DND-41 (cell line): ENCODE measurements at regions not wholly inside any gene's neighbourhood (a gene's known extent, or its start where the extent isn't known, plus 50 kb on each side); places are given as distances from the start of the nearest gene placed in this dataset.

Source experiments
- ATAC-seq: fragments of 200-7000 bp; cut with Tn5 transposase; 3 replicates; pipeline ENCODE4 v1.9.1; 2021; ENCODE audit warnings: low read depth; ENCODE audit not compliant: insufficient read depth
- DNase-seq: peaks from one replicate; pipeline ENCODE4 v3.0.0-alpha.2; 2020
- H2AFZ ChIP-seq: 2 replicates; pipeline ENCODE4 v1.6.0; 2012; ENCODE audit warnings: low read depth, low read length
- H3K27ac ChIP-seq: 2 replicates; pipeline ENCODE4 v1.5.1; 2012; ENCODE audit warnings: low read length, inconsistent platforms
- H3K27me3 ChIP-seq: fragments of 200-600 bp; sonication (generic); 2 replicates; pipeline ENCODE4 v1.6.0; 2012; ENCODE audit warnings: low read length, mild to moderate bottlenecking, inconsistent platforms; ENCODE audit not compliant: insufficient read depth, poor library complexity
- H3K36me3 ChIP-seq: 2 replicates; pipeline ENCODE4 v1.5.1; 2012; ENCODE audit warnings: low read length, inconsistent platforms; ENCODE audit not compliant: insufficient read depth
- H3K4me1 ChIP-seq: 2 replicates; pipeline ENCODE4 v1.5.1; 2012; ENCODE audit warnings: mild to moderate bottlenecking, low read length; ENCODE audit not compliant: insufficient read depth
- H3K4me2 ChIP-seq: 2 replicates; pipeline ENCODE4 v1.6.0; 2012; ENCODE audit warnings: mild to moderate bottlenecking, moderate library complexity, low read length, inconsistent platforms; ENCODE audit not compliant: insufficient read depth
- H3K4me3 ChIP-seq, 2 experiments: fragments of 200-600 bp in 1 of 2; shearing (Covaris generic) in 1 of 2; 2 replicates each; pipeline ENCODE4 v1.5.1; 2012 to 2016; ENCODE audit warnings: inconsistent platforms in 2 of 2, low read length in 2 of 2, mild to moderate bottlenecking in 2 of 2, low read depth in 1 of 2, moderate library complexity in 1 of 2
- H3K79me2 ChIP-seq: 2 replicates; pipeline ENCODE4 v1.6.0; 2012; ENCODE audit warnings: low read length, inconsistent platforms; ENCODE audit not compliant: insufficient read depth
- H3K9ac ChIP-seq: 2 replicates; pipeline ENCODE4 v1.6.0; 2012; ENCODE audit warnings: low read depth, mild to moderate bottlenecking, inconsistent platforms, low read length, moderate library complexity
- H3K9me3 ChIP-seq: 2 replicates; pipeline ENCODE4 v1.5.1; 2012; ENCODE audit warnings: low read length, moderate library complexity, mild to moderate bottlenecking, inconsistent platforms; ENCODE audit not compliant: insufficient read depth, severe bottlenecking
- H4K20me1 ChIP-seq: 2 replicates; pipeline ENCODE4 v1.6.0; 2012; ENCODE audit warnings: low read length; ENCODE audit not compliant: insufficient read depth
- CTCF ChIP-seq: IDR thresholded peaks from 2 replicates; pipeline ENCODE4 v1.5.1; 2012; ENCODE audit warnings: borderline replicate concordance, low read length, moderate library complexity, mild to moderate bottlenecking; ENCODE audit not compliant: poor library complexity, severe bottlenecking; ENCODE audit errors: extremely low read depth
- EZH2 ChIP-seq: IDR thresholded peaks from 3 replicates; pipeline ENCODE4 v1.6.1; 2012; ENCODE audit warnings: borderline replicate concordance, low read depth, mild to moderate bottlenecking, moderate library complexity, low read length, inconsistent platforms; ENCODE audit not compliant: severe bottlenecking

GRCh38 chr17:13074026-13074425 lies 56.2 kb upstream of the ELAC2 start:
- H3K79me2 ChIP-seq, result no peaks in the 10 kb centered on the region
- H2AFZ ChIP-seq, result no peak overlapping the region
- no peak overlapping the region for H3K9ac ChIP-seq
- H3K27me3 ChIP-seq, result peaks cover 4% of the 10 kb centered on the region
- TF ChIP-seq CTCF (no peak), EZH2 (no peak)
- no peaks in the 10 kb centered on the region for H3K36me3 ChIP-seq
- no peak overlapping the region for H3K4me3 ChIP-seq
- H3K4me1 ChIP-seq, result no peaks in the 10 kb centered on the region
- no peak overlapping the region for H3K27ac ChIP-seq
- H3K4me2 ChIP-seq, result no peak overlapping the region
- H3K9me3 ChIP-seq, result no peaks in the 10 kb centered on the region
- ATAC-seq (no peak), DNase-seq (no peak)
- no peaks in the 10 kb centered on the region for H4K20me1 ChIP-seq

GRCh38 chr17:13073018-13073417 lies 55.2 kb upstream of the ELAC2 start:
- Histone ChIP-seq H3K9me3 (no peaks in the 10 kb centered on the region), H4K20me1 (no peaks in the 10 kb centered on the region), H3K4me1 (no peaks in the 10 kb centered on the region), H3K27ac (no peak overlapping the region), H3K4me3 (no peak overlapping the region), H3K9ac (no peak overlapping the region), H2AFZ (no peak overlapping the region), H3K4me2 (no peak overlapping the region), H3K27me3 (peaks cover 4% of the 10 kb centered on the region), H3K79me2 (no peaks in the 10 kb centered on the region), H3K36me3 (no peaks in the 10 kb centered on the region)
- ATAC-seq (no peak), DNase-seq (no peak)
- TF ChIP-seq EZH2 (no peak), CTCF (no peak)

- no peak overlapping the region for H3K4me2 ChIP-seq
- no peaks in the 10 kb centered on the region for H3K79me2 ChIP-seq
- no peaks in the 10 kb centered on the region for H4K20me1 ChIP-seq
- H3K27ac ChIP-seq, result no peak overlapping the region
- no peak overlapping the region for H3K9ac ChIP-seq
- H3K4me3 ChIP-seq, result no peak overlapping the region
- no peak for ATAC-seq
- no peaks in the 10 kb centered on the region for H3K27me3 ChIP-seq
- no peak for DNase-seq
- TF ChIP-seq EZH2 (no peak), CTCF (no peak)
- H3K4me1 ChIP-seq, result no peaks in the 10 kb centered on the region
- no peak overlapping the region for H2AFZ ChIP-seq
- H3K9me3 ChIP-seq, result peaks cover 5% of the 10 kb centered on the region
- H3K36me3 ChIP-seq, result no peaks in the 10 kb centered on the region
Measured at GRCh38 chr17:13070732-13071131, 52.9 kb upstream of the ELAC2 start.
